Stomach (tissue), 8 donors: ENCODE measurements at regions not wholly inside any gene's neighbourhood (a gene's known extent, or its start where the extent isn't known, plus 50 kb on each side); places are given as distances from the start of the nearest gene placed in this dataset.

Experiments
- DNase-seq, 2 donors: peaks; one replicate each; pipeline versions ENCODE4 v3.0.0 to v3.0.0-alpha.2; 2013 to 2019
- H3K27ac ChIP-seq, 5 donors: fragments of 200-600 bp in 4 of 5; sonication (generic) in 4 of 5; one replicate each; pipeline ENCODE4 v1.5.1; 2013 to 2019; ENCODE audit warnings: mild to moderate bottlenecking in 1 of 5, moderate library complexity in 1 of 5
- H3K27me3 ChIP-seq, 3 donors: fragments of 200-600 bp; sonication (generic); one replicate each; pipeline ENCODE4 v1.5.1; 2017 to 2019; ENCODE audit warnings: mixed run types in 1 of 3
- H3K36me3 ChIP-seq, 4 donors: fragments of 200-600 bp; sonication (generic); 1 replicate in 3 of 4; 2 replicates in 1 of 4; pipeline ENCODE4 v1.5.1; 2016 to 2019
- H3K4me1 ChIP-seq, 4 donors: fragments of 200-600 bp; sonication (generic); one replicate each; pipeline ENCODE4 v1.5.1; 2016 to 2019
- H3K4me3 ChIP-seq, 4 donors: fragments of 200-600 bp; sonication (generic) in 3 of 4; one replicate each; pipeline ENCODE4 v1.5.1; 2016 to 2019; ENCODE audit warnings: mild to moderate bottlenecking in 1 of 4
- H3K9me3 ChIP-seq, 4 donors: fragments of 200-600 bp; sonication (generic); one replicate each; pipeline ENCODE4 v1.5.1; 2016 to 2019
- EP300 ChIP-seq: sonication (generic); formaldehyde crosslinking; IDR thresholded peaks from one replicate; pipeline ENCODE4 v1.6.1; 2017; ENCODE audit warnings: antibody characterized with exemption
- POLR2A ChIP-seq, 4 donors: fragments of 450-650 bp; IDR thresholded peaks; one replicate each; pipeline ENCODE4 v1.6.1; 2016; ENCODE audit warnings: antibody characterized with exemption in 4 of 4, control low read depth in 2 of 4, mild to moderate bottlenecking in 1 of 4, moderate library complexity in 1 of 4
- POLR2AphosphoS5 ChIP-seq, 3 donors: sonication (generic); formaldehyde crosslinking; IDR thresholded peaks; one replicate each; pipeline ENCODE4 v1.6.1; 2016; ENCODE audit warnings: antibody characterized with exemption in 3 of 3
- WGBS, 5 donors: extraction: QIAGEN DNeasy Blood & Tissue Kit in 3 of 5; methylation state at CpG; one replicate each; pipeline versions ENCODE4 v1.1.5 to v1.1.7; 2013 to 2018; 5-methylcytosine and 5-hydroxymethylcytosine counted together
- intact Hi-C: fragments of 100-400 bp; cut with DNase I; formaldehyde crosslinking; loops from one replicate; pipeline ENCODE4 v1.15.1; 2023; ENCODE audit warnings: low total_unique reads
- TF ChIP-seq, protein P1 (sequence below), 7 experiments: fragments of 450-650 bp in 4 of 7; fragments of 200-600 bp in 3 of 7; sonication (generic) in 3 of 7; IDR thresholded peaks; one replicate each; pipeline ENCODE4 v1.5.1; 2016 to 2019; ENCODE audit warnings: antibody characterized with exemption in 7 of 7, control low read depth in 2 of 7, mild to moderate bottlenecking in 1 of 7
- donor health status: healthy with polysubstance abuse.
- donor health status: Bipolar disorder and iron deficiency.
- donor health status: healthy.

DNA sequence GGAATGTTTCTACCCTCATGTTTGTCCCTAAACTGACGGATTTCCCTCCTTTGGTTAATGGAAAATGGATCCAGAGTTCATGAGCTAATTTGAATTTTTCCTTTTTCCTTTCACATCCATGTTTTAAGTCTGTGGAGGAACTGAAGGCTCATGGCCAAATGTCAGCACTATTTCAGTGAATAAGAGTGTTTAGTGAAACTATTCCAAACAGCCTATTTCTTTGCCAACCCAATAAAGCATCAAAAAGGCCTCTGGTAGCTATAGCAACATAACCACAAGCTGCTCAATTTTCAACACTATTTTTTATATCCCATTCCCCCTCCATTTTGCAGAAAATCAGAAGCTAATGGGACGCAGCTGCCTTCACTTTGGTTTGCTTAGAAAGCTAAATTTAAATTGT is 1454.1 kb downstream of the GATA3 start:
- intact Hi-C loops: no loop called here
- peak in 1 of 2 donors; percentile 77 for DNase-seq
- peaks cover 0 to 9% (median 0%) of the 10 kb centered on the region in 4 donors for H3K9me3 ChIP-seq
- no peaks in the 10 kb centered on the region for H3K4me1 ChIP-seq
- TF ChIP-seq, protein P1, sequence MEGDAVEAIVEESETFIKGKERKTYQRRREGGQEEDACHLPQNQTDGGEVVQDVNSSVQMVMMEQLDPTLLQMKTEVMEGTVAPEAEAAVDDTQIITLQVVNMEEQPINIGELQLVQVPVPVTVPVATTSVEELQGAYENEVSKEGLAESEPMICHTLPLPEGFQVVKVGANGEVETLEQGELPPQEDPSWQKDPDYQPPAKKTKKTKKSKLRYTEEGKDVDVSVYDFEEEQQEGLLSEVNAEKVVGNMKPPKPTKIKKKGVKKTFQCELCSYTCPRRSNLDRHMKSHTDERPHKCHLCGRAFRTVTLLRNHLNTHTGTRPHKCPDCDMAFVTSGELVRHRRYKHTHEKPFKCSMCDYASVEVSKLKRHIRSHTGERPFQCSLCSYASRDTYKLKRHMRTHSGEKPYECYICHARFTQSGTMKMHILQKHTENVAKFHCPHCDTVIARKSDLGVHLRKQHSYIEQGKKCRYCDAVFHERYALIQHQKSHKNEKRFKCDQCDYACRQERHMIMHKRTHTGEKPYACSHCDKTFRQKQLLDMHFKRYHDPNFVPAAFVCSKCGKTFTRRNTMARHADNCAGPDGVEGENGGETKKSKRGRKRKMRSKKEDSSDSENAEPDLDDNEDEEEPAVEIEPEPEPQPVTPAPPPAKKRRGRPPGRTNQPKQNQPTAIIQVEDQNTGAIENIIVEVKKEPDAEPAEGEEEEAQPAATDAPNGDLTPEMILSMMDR (IDR thresholded peaks at IDR 0.05): no peak
- TF ChIP-seq POLR2AphosphoS5 (IDR thresholded peaks at IDR 0.05): no peak
- TF ChIP-seq POLR2A (IDR thresholded peaks at IDR 0.05): no peak
- no peak for TF ChIP-seq EP300
- H3K4me3 ChIP-seq: no peak overlapping the region
- WGBS, 5 donors: 36 to 58% (median 48%) methylated on average over 2 of the region's 2 CpGs
- H3K27me3 ChIP-seq: no peaks in the 10 kb centered on the region
- H3K36me3 ChIP-seq: no peaks in the 10 kb centered on the region
- H3K27ac ChIP-seq: no peak overlapping the region

DNA sequence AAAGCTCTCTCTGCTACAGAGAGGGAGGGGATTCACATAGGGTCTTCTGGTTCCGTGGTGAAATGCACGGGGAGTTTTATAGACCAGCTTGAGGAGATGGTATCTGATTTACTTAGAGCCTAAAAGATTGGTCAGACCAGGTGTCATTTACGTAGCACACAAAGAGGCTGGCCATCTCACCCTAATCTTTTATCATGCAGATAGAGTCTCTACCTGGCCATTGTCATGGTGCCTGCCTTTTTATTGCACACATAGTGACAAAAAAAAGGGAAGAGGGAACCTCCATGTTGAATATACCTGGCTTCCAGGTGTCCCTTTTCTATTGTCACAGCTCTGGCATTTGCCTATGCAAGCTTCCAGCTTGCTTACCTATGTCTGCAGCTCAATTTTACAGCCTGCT is 1456.1 kb downstream of the GATA3 start:
- Histone ChIP-seq H3K27ac (no peak overlapping the region), H3K36me3 (no peaks in the 10 kb centered on the region), H3K4me1 (no peaks in the 10 kb centered on the region), H3K4me3 (no peak overlapping the region), H3K27me3 (no peaks in the 10 kb centered on the region), H3K9me3 (peaks cover 0 to 9% (median 0%) of the 10 kb centered on the region in 4 donors)
- 38 to 69% (median 58%) methylated on average over 3 of the region's 3 CpGs for WGBS, 5 donors
- DNase-seq: no peak
- intact Hi-C loops: no loop called here
- TF ChIP-seq, protein P1 (IDR thresholded peaks at IDR 0.05): no peak
- TF ChIP-seq EP300 (no peak), POLR2AphosphoS5 (IDR thresholded peaks at IDR 0.05) (no peak), POLR2A (IDR thresholded peaks at IDR 0.05) (no peak)

DNA sequence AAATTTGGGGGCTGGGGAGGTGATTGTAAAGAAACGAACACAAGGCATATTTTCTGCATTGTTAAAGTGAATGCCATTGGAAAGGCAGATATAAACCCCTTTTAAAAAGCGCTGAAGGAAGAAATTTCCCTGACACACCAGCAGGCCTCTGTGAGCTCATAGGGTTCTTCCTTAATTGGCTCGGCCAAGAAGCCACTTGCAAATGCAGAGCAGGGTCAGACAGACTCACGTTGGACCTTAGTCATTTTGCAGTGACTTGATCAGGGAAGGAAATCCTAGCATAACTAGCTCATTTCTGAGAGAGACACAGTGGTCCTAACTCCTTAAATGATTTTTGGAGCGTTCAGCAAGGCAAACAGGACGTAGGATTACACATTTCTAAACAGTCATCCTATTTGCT is 1461.4 kb downstream of the GATA3 start:
- intact Hi-C loops: no loop called here
- Histone ChIP-seq H3K27ac (no peak overlapping the region), H3K9me3 (peaks cover 0 to 8% (median 0%) of the 10 kb centered on the region in 4 donors), H3K36me3 (no peaks in the 10 kb centered on the region), H3K27me3 (no peaks in the 10 kb centered on the region), H3K4me1 (no peaks in the 10 kb centered on the region), H3K4me3 (no peak overlapping the region)
- 45 to 53% (median 46%) methylated on average over 6 of the region's 6 CpGs for WGBS, 5 donors
- TF ChIP-seq POLR2A (IDR thresholded peaks at IDR 0.05) (no peak), EP300 (no peak), POLR2AphosphoS5 (IDR thresholded peaks at IDR 0.05) (no peak)
- TF ChIP-seq, protein P1 (IDR thresholded peaks at IDR 0.05): no peak
- DNase-seq: no peak

DNA sequence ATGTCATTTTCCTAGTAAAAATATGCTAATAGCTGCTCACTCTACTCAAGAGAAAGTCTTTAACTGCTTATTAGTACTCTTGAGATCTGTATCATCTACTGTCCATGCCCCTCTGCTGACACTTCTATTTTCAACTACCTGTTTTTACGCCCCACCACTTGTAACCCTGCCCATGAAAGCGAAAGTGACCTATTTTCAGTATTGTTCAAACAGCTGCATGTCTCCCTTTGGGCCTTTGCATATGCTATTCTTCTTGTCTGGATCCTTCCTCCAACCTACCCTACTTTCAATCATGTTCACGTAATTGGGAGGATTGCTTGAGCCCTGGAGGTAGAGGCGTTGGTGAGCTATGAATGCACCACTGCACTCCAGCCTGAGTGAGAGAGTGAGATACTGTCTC is 1481.3 kb downstream of the GATA3 start:
- Histone ChIP-seq H3K27me3 (no peaks in the 10 kb centered on the region), H3K27ac (no peak overlapping the region), H3K36me3 (no peaks in the 10 kb centered on the region), H3K4me1 (no peaks in the 10 kb centered on the region), H3K9me3 (no peaks in the 10 kb centered on the region), H3K4me3 (no peak overlapping the region)
- no peak for DNase-seq
- TF ChIP-seq POLR2AphosphoS5 (IDR thresholded peaks at IDR 0.05): no peak
- intact Hi-C loops: no loop called here
- WGBS, 5 donors: 65 to 88% (median 79%) methylated on average over 4 of the region's 4 CpGs

DNA sequence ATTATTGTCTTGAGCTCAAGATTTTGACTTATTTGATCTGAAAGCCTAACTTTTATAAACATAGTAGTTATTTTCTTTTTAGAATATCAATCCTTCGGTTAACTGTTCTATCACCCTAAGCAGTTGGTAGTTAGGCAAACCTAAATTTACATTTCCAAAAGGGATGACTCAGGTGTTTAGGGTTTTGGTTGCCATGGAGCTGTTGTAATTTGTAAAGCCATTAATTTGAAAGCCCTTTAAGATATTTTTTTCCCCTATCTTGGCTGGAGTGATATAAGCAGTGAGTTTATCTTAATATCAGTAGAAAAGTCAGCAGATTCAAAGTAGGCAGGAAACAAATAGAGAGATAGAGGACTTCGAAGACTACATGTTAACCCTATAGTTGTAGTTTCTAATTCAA is 1472.6 kb upstream of the CELF2 start:
- H3K4me3 ChIP-seq: no peak overlapping the region
- intact Hi-C loops: no loop called here
- no peak overlapping the region for H3K27ac ChIP-seq
- no peaks in the 10 kb centered on the region for H3K9me3 ChIP-seq
- TF ChIP-seq EP300 (no peak), POLR2AphosphoS5 (IDR thresholded peaks at IDR 0.05) (no peak), POLR2A (IDR thresholded peaks at IDR 0.05) (no peak)
- TF ChIP-seq, protein P1 (IDR thresholded peaks at IDR 0.05): no peak
- H3K36me3 ChIP-seq: no peaks in the 10 kb centered on the region
- DNase-seq: peak in 1 of 2 donors; percentile 15
- no peaks in the 10 kb centered on the region for H3K4me1 ChIP-seq
- 17 to 27% (median 18%) methylated on average over 2 of the region's 2 CpGs for WGBS, 5 donors
- no peaks in the 10 kb centered on the region for H3K27me3 ChIP-seq
